H1 (cell line): ENCODE measurements at regions not wholly inside any gene's neighbourhood (a gene's known extent, or its start where the extent isn't known, plus 50 kb on each side); places are given as distances from the start of the nearest gene placed in this dataset.

ENCODE experiments used
- CTCF ChIA-PET: fragments of 300-600 bp; sonication (Branson Sonifier 250); formaldehyde crosslinking; loops from one replicate; lab custom pipeline; 2021; ENCODE audit not compliant: partially characterized antibody; lab: Charles Lee
- POLR2A ChIA-PET: fragments of 300-600 bp; sonication (Branson Sonifier 250); formaldehyde crosslinking; loops from one replicate; lab custom pipeline; 2021; ENCODE audit warnings: inconsistent platforms; ENCODE audit not compliant: partially characterized antibody; lab: Charles Lee
- DNase-seq, 2 experiments: peaks; one replicate each; pipeline versions ENCODE4 v3.0.0 to v3.0.0-alpha.2; 2010 to 2022; ENCODE audit warnings: low spot score in 2 of 2, low read depth in 1 of 2, mixed read lengths in 1 of 2
- FAIRE-seq: peaks from 2 replicates; lab custom pipeline; 2011; peaks lifted over from hg19 to GRCh38; lab: Jason Lieb, UNC
- H2AFZ ChIP-seq: 2 replicates; pipeline ENCODE4 v1.8.1; 2012; ENCODE audit warnings: low read length, inconsistent platforms
- H2AK5ac ChIP-seq: 2 replicates; pipeline ENCODE4 v1.6.1; 2013; ENCODE audit warnings: low read depth, low read length
- H2BK120ac ChIP-seq: replicated peaks from 2 replicates; pipeline ENCODE3; 2013; ENCODE audit warnings: low read depth, low read length, inconsistent platforms
- H2BK12ac ChIP-seq: 2 replicates; pipeline ENCODE4 v1.6.1; 2013; ENCODE audit warnings: low read depth, low read length
- H2BK15ac ChIP-seq: 2 replicates; pipeline ENCODE4 v1.6.1; 2013; ENCODE audit warnings: low read length
- H2BK20ac ChIP-seq: 2 replicates; pipeline ENCODE4 v1.6.1; 2013; ENCODE audit warnings: low read length
- H2BK5ac ChIP-seq: 2 replicates; pipeline ENCODE4 v1.6.1; 2013; ENCODE audit warnings: low read depth, low read length
- H3K14ac ChIP-seq: 2 replicates; pipeline ENCODE4 v1.6.1; 2013; ENCODE audit warnings: inconsistent platforms; ENCODE audit not compliant: insufficient read length
- H3K18ac ChIP-seq: 2 replicates; pipeline ENCODE4 v1.6.1; 2013; ENCODE audit warnings: low read length; ENCODE audit errors: extremely low read depth
- H3K23ac ChIP-seq: 2 replicates; pipeline ENCODE4 v1.6.1; 2013; ENCODE audit warnings: inconsistent platforms; ENCODE audit not compliant: insufficient read length
- H3K23me2 ChIP-seq: 2 replicates; pipeline ENCODE4 v1.6.1; 2013; ENCODE audit warnings: low read depth, low read length
- H3K27ac ChIP-seq: 2 replicates; pipeline ENCODE4 v1.6.1; 2011; ENCODE audit warnings: low read depth, low read length, inconsistent platforms
- H3K27me3 ChIP-seq, 4 experiments: replicated peaks in 1 of 4; 1 replicate in 1 of 4; 2 replicates in 3 of 4; pipeline versions ENCODE4 v1.6.1 to v1.8.1; 2011 to 2013; ENCODE audit warnings: low read length in 3 of 4, mild to moderate bottlenecking in 3 of 4, inconsistent platforms in 2 of 4, mixed read lengths in 2 of 4, moderate library complexity in 1 of 4; ENCODE audit not compliant: control insufficient read depth in 3 of 4, insufficient read depth in 3 of 4; ENCODE audit errors: extremely low read depth in 1 of 4
- H3K36me3 ChIP-seq, 4 experiments: 2 replicates each; pipeline versions ENCODE4 v1.6.1 to v1.8.1; 2011 to 2013; ENCODE audit warnings: mild to moderate bottlenecking in 4 of 4, low read length in 3 of 4, moderate library complexity in 2 of 4, control low read depth in 1 of 4, inconsistent platforms in 1 of 4; ENCODE audit not compliant: insufficient read depth in 4 of 4, control insufficient read depth in 2 of 4
- H3K4ac ChIP-seq: replicated peaks from 2 replicates; pipeline ENCODE3; 2013; ENCODE audit warnings: low read length, low read depth, mixed read lengths, inconsistent platforms; ENCODE audit not compliant: insufficient read length
- H3K4me1 ChIP-seq, 4 experiments: replicated peaks in 1 of 4; 1 replicate in 1 of 4; 2 replicates in 3 of 4; pipeline versions ENCODE4 v1.6.1 to v1.8.1; 2011 to 2013; ENCODE audit warnings: low read length in 3 of 4, inconsistent platforms in 2 of 4, mixed read lengths in 1 of 4; ENCODE audit not compliant: insufficient read depth in 4 of 4, control insufficient read depth in 3 of 4
- H3K4me2 ChIP-seq, 2 experiments: 2 replicates each; pipeline versions ENCODE4 v1.6.1 to v1.8.1; 2011 to 2013; ENCODE audit warnings: low read depth in 2 of 2, low read length in 2 of 2, control low read depth in 1 of 2, inconsistent platforms in 1 of 2, mild to moderate bottlenecking in 1 of 2; ENCODE audit not compliant: insufficient read depth in 1 of 2
- H3K4me3 ChIP-seq, 4 experiments: fragments of 200-600, 300-600 bp in 1 of 4; sonication (generic), shearing (Covaris generic), sonication (Bioruptor Twin) in 1 of 4; 2 replicates each; pipeline versions ENCODE4 v1.5.1 to v1.8.1; 2011 to 2016; ENCODE audit warnings: low read length in 4 of 4, low read depth in 3 of 4, control low read depth in 2 of 4, inconsistent platforms in 2 of 4, mild to moderate bottlenecking in 2 of 4, mixed read lengths in 1 of 4, moderate library complexity in 1 of 4; ENCODE audit not compliant: insufficient read depth in 2 of 4; ENCODE audit errors: extremely low read depth in 1 of 4
- H3K56ac ChIP-seq: replicated peaks from 2 replicates; pipeline ENCODE3; 2013; ENCODE audit warnings: low read depth, mild to moderate bottlenecking, mixed read lengths, low read length, inconsistent platforms; ENCODE audit not compliant: insufficient read length
- H3K79me1 ChIP-seq: 2 replicates; pipeline ENCODE4 v1.6.1; 2013; ENCODE audit warnings: low read depth, low read length, control low read depth
- H3K79me2 ChIP-seq, 2 experiments: 2 replicates each; pipeline versions ENCODE4 v1.6.1 to v1.8.1; 2012 to 2013; ENCODE audit warnings: low read length in 2 of 2, mild to moderate bottlenecking in 2 of 2, inconsistent platforms in 1 of 2; ENCODE audit not compliant: insufficient read depth in 2 of 2, control insufficient read depth in 1 of 2
- H3K9ac ChIP-seq, 4 experiments: replicated peaks in 1 of 4; 1 replicate in 1 of 4; 2 replicates in 3 of 4; pipeline versions ENCODE4 v1.6.1 to v1.8.1; 2011 to 2013; ENCODE audit warnings: low read depth in 3 of 4, low read length in 3 of 4, control low read depth in 2 of 4, mild to moderate bottlenecking in 2 of 4, moderate library complexity in 2 of 4, inconsistent platforms in 1 of 4; ENCODE audit errors: extremely low read depth in 1 of 4
- H3K9me3 ChIP-seq, 2 experiments: 2 replicates each; pipeline versions ENCODE4 v1.6.1 to v1.8.1; 2012 to 2013; ENCODE audit warnings: mild to moderate bottlenecking in 2 of 2, moderate library complexity in 2 of 2, control low read depth in 1 of 2, inconsistent platforms in 1 of 2, low read depth in 1 of 2, low read length in 1 of 2, mixed read lengths in 1 of 2; ENCODE audit not compliant: insufficient read depth in 2 of 2
- H4K20me1 ChIP-seq, 2 experiments: replicated peaks in 1 of 2; 2 replicates each; pipeline versions ENCODE3 to v1.8.1; 2011 to 2013; ENCODE audit warnings: inconsistent platforms in 2 of 2, low read length in 2 of 2, mild to moderate bottlenecking in 1 of 2; ENCODE audit not compliant: insufficient read depth in 2 of 2, control insufficient read depth in 1 of 2
- H4K5ac ChIP-seq: 2 replicates; pipeline ENCODE4 v1.6.1; 2013; ENCODE audit warnings: low read length, low read depth, mixed read lengths, inconsistent platforms; ENCODE audit not compliant: insufficient read length
- H4K8ac ChIP-seq: 2 replicates; pipeline ENCODE4 v1.8.0; 2013; ENCODE audit warnings: mild to moderate bottlenecking, moderate library complexity, low read length, inconsistent platforms; ENCODE audit not compliant: insufficient read depth; ENCODE audit errors: extremely low read depth
- H4K91ac ChIP-seq: replicated peaks from 2 replicates; pipeline ENCODE3; 2013; ENCODE audit warnings: low read length, mixed read lengths, inconsistent platforms; ENCODE audit not compliant: insufficient read length
- BCL11A ChIP-seq, 2 experiments: IDR thresholded peaks; one replicate each; pipeline ENCODE4 v1.6.1; 2011; ENCODE audit warnings: low read depth in 2 of 2, low read length in 2 of 2, mild to moderate bottlenecking in 2 of 2
- CEBPB ChIP-seq: IDR thresholded peaks from 2 replicates; pipeline ENCODE4 v1.6.1; 2012; ENCODE audit warnings: low read depth, low read length
- CTCF ChIP-seq, 3 experiments: IDR thresholded peaks; 1 replicate in 2 of 3; 2 replicates in 1 of 3; pipeline versions ENCODE4 v1.5.1 to v1.6.1; 2011; ENCODE audit warnings: low read length in 3 of 3, mild to moderate bottlenecking in 3 of 3, inconsistent platforms in 2 of 3, low read depth in 1 of 3, moderate library complexity in 1 of 3; ENCODE audit not compliant: insufficient read depth in 1 of 3; ENCODE audit errors: control extremely low read depth in 1 of 3
- NANOG ChIP-seq: IDR thresholded peaks from 2 replicates; pipeline ENCODE4 v1.6.1; 2011; ENCODE audit warnings: low read length, low read depth, mild to moderate bottlenecking, inconsistent platforms; ENCODE audit not compliant: insufficient read depth, poor library complexity, severe bottlenecking
- PHF8 ChIP-seq: fragments of 200-600 bp; sonication (generic); conservative IDR thresholded peaks from 2 replicates; pipeline ENCODE4 v1.7.1; 2012; ENCODE audit warnings: low read depth, mild to moderate bottlenecking, inconsistent platforms, low read length, moderate library complexity
- ZNF274 ChIP-seq: IDR thresholded peaks from 2 replicates; pipeline ENCODE4 v1.7.0; 2012; ENCODE audit warnings: low read length, borderline replicate concordance; ENCODE audit errors: extremely low read depth
- WGBS, 2 experiments: shearing (Covaris generic) in 1 of 2; methylation state at CpG; one replicate each; pipeline versions ENCODE4 v1.1.6 to v1.1.7; 2013 to 2015; ENCODE audit warnings: low lambda C conversion rate in 2 of 2, mixed read lengths in 2 of 2, inconsistent platforms in 1 of 2, low coverage in 1 of 2, missing lambda C conversion rate in 1 of 2; ENCODE audit not compliant: insufficient replicate concordance in 2 of 2, insufficient coverage in 1 of 2, insufficient read length in 1 of 2; ENCODE audit errors: extremely low coverage in 1 of 2, missing lambda C conversion rate in 1 of 2; 5-methylcytosine and 5-hydroxymethylcytosine counted together

- Histone ChIP-seq H3K14ac (no peak overlapping the region), H3K27ac (no peak overlapping the region), H2BK20ac (no peak overlapping the region), H3K27me3 (no peaks in the 10 kb centered on the region), H2BK120ac (no peak overlapping the region), H4K91ac (no peak overlapping the region), H3K9ac (no peak overlapping the region), H3K4me2 (no peak overlapping the region), H4K8ac (no peak overlapping the region), H3K79me1 (no peaks in the 10 kb centered on the region), H2BK15ac (no peak overlapping the region), H4K20me1 (no peaks in the 10 kb centered on the region), H2AK5ac (no peak overlapping the region), H3K4me1 (no peaks in the 10 kb centered on the region), H3K9me3 (no peaks in the 10 kb centered on the region), H3K18ac (no peak overlapping the region), H3K4me3 (no peak overlapping the region), H2BK5ac (no peak overlapping the region), H4K5ac (no peak overlapping the region), H3K36me3 (no peaks in the 10 kb centered on the region), H3K79me2 (no peaks in the 10 kb centered on the region), H2BK12ac (no peak overlapping the region), H3K56ac (no peak overlapping the region), H3K4ac (no peak overlapping the region), H2AFZ (no peak overlapping the region; the same call in 1 of the 2 replicates), H3K23ac (no peak overlapping the region), H3K23me2 (no peaks in the 10 kb centered on the region)
- no peak for DNase-seq
- no peak for FAIRE-seq
- TF ChIP-seq CTCF (IDR thresholded peaks at IDR 0.05; ENCODE audit: control extremely low read depth in 1 of 3, insufficient read depth in 1 of 3, low read depth in 1 of 3, low read length in 3 of 3) = no peak
- no peak for TF ChIP-seq NANOG
- TF ChIP-seq ZNF274 = no peak
- no peak for TF ChIP-seq CEBPB
- no peak for TF ChIP-seq PHF8
- no peak for TF ChIP-seq BCL11A (IDR thresholded peaks at IDR 0.05; ENCODE audit: low read depth in 2 of 2, low read length in 2 of 2)
- WGBS, 2 experiments = 80% methylated on average over 6 of the region's 6 CpGs; no CpG with 5 or more reads in 1 of the 2 experiments
- CTCF ChIA-PET = interaction anchor here (2.5 kb wide), 1 partner anchor 15 kb away, joined by 9 read pairs; no protein-coding TSS in a partner anchor
- POLR2A ChIA-PET = no interaction called here
Observed at GRCh38 chr6:23518294-23518693, 607.7 kb upstream of the NRSN1 start.
